ENCODE measurements at regions not wholly inside any gene's neighbourhood (a gene's known extent, or its start where the extent isn't known, plus 50 kb on each side); places are given as distances from the start of the nearest gene placed in this dataset.

- TF ChIP-seq PATZ1 (CRISPR knock-in tag; IDR thresholded peaks at IDR 0.05; ENCODE audit: borderline replicate concordance), result no peak
- no peak for TF ChIP-seq ZFP3 (CRISPR knock-in tag; IDR thresholded peaks at IDR 0.05)
- no peak for TF ChIP-seq CREB5 (CRISPR knock-in tag; IDR thresholded peaks at IDR 0.05; ENCODE audit: low read depth)
- TF ChIP-seq CSRNP3 (CRISPR knock-in tag; IDR thresholded peaks at IDR 0.05), result no peak
- TF ChIP-seq RARB (CRISPR knock-in tag; IDR thresholded peaks at IDR 0.05), result no peak
- TF ChIP-seq ZFP30 (CRISPR knock-in tag; IDR thresholded peaks at IDR 0.05), result no peak
- no peak for TF ChIP-seq TOX (CRISPR knock-in tag; IDR thresholded peaks at IDR 0.05; ENCODE audit: borderline replicate concordance)
- TF ChIP-seq CSDC2 (CRISPR knock-in tag; IDR thresholded peaks at IDR 0.05), result no peak
- no peak for TF ChIP-seq ZNF70 (CRISPR knock-in tag; IDR thresholded peaks at IDR 0.05)
Observed at GRCh38 chr6:51184046-51184445, 365.4 kb downstream of the TFAP2B start.

Measured in SK-N-SH treated with all-trans-retinoic acid at 6 μM for 48 hours (cell line).